ENCODE measurements at regions not wholly inside any gene's neighbourhood (a gene's known extent, or its start where the extent isn't known, plus 50 kb on each side); places are given as distances from the start of the nearest gene placed in this dataset.
"Not testable (repeated sequence)": the region's sequence is repeated elsewhere in the genome, so short reads cannot be mapped to it uniquely, and the experiment has no call there.

DNA sequence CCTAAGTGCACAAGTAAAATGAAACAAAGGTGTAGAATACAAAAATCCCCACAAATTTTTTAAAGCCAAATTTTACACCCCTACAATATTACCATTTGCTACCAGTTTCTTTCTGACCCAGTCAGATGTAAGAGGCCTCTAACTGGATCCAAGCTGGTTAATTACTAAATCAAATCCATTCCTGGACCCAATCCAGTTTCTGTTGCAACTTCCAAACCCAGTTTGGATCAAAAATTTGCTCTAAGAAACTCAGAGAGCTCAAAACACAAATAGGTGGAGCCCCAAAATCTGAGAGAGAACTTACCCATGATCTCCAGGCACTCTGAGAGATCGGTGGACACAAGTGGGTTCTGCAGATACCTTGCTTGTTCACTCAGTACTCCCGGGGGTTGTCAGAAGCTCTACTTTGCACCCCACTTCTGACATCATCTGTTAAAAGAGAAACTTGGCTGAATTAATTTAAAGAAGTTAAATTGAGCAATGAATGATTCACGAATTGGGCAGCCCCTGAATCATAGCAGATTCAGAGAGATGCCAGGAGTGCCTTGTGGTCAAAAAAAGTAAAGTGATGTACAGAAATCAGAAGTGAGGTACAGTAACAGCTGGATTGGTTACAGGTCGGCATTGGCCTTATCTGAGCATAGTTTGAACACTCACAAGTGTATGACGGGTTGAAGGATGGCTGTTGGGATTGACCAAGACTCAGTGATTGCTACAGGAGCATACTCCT, 448.0 kb downstream of the KCNT2 start:
- no peak for DNase-seq

DNA sequence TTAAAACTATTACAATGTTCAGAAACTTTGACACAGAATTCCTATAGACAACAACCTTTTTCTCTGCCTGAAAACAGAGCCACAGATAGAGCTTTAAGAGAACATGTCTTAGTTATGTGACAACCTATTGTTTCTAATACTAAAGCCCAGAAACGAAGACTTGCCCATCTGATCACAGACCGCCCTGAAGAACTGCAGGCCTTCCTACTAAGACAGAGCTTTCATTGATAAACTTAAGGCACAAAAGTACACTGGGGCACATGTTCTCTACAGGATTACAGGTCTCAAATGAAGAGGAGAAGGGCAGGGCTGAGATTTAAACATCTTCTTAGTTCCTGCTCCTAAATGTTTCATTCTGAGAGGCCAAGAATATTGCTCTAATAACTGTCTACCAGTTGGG, 452.7 kb downstream of the KCNT2 start:
- DNase-seq = no peak

DNA sequence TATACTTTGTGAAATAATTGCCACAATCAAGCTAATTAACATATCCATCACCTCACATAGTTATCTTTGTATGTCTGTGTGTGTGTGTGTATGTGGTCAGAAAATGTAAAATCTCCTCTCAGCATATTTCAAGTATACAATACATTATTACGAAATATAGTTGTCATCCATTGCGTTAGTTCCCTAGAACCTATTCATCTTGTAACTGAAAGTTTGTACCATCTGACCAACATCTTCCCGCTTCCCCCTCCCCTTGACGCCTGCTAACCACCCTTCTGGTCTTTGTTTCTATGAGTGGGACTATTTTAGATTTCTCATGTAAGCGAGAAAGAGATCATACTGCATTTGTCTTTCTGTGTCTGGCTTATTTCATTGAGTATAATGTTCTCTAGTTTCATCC, 455.3 kb downstream of the KCNT2 start:
- no peak for DNase-seq

DNA sequence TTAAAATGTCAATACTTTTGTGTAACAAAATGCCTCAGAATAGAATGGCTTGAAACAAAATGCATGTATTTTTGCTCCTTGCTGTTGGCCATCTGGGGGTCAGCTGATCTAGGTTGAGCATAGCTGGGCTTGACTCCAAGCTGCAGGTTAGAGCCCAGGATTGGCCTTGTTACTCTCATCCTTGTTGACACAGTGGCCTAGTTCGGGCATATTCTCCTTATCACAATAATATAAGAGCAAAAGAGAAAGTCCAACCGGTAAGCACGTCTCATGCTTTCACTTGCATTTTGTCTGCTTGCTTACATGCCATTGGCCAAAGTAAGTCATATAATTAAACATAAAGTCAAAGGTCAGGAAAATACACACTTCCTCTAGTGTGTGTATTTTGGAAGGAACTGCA, 456.2 kb downstream of the KCNT2 start:
- DNase-seq = no peak

DNA sequence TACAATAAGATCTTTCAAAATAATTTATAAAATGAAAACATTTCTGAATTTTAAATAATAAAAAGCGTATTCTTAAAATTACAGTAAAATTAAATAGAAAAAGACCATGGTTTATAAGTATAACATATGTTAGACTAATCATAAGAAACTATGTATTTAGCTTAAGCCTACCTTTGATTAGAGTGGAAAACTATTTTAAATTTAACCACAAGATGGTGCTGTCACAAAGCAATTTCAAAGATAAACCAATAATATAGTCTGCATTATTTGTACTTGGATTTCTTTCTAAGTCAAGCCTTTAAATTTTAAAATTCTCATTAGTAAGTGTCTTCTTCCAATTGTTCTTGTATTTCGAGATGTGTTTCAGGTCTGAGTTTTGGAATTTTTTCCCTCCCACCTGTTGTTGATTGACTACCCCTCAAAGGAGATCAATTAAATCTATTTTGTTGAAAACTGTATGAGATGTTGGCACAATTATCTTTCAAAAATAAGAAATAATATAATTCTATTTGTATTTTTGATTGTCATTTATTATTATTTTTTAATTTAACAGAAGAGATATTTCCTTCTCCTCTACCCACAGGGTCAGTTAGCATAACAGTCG, 459.8 kb downstream of the KCNT2 start:
- DNase-seq = no peak

DNA sequence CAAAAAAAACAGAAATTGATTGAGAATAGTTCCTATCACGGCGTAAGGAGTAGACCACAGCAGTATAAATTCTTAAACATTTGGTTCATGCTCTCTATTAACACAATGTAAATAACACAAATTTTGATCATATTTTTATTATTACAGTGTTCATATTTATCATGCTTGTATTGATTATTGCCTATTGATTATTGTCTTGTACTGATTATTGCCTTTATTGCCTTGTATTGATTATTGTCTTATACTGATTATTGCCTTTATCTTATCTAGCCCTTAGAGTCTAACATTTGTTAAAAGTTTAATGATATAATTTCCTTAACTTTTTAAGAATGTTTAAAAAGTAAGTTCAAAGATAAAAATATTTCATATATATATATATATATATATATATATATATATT, 460.7 kb downstream of the KCNT2 start:
- DNase-seq = no peak

DNA sequence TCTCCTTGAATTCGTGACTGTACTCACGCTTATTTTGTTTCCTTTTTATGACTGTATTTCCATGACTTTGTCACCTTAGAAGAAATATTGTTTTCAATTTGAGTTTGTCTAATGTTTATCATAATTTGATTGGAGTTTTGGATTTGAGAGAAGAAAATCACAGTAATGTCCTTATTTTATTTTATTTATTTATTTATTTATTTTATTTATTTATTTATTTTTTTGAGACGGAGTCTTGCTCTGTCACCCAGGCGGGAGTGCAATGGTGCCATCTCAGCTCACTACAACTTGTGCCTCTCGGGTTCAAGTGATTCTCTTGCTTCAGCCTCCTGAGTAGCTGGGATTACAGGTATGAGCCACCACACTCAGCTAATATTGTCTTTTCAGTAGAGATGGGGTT, 463.1 kb downstream of the KCNT2 start:
- DNase-seq = not testable (repeated sequence)

DNA sequence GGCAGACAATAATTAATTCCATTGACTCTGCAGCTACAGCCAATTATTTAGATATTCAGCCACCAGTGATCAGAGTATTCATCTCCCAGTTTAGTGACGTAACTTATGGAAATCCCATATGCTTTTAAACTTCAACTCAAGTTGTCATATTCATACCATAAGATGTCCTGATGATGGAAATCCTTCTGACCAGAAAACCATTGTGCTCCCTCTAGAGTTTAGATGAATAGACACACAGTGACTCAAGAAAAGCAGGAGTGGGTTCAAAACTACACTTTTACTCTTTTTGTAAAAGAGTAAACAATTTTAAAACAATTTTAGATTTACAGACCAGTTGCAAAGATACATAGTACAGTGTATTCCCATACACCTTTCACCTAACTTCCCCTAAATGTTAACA, 463.7 kb downstream of the KCNT2 start:
- no peak for DNase-seq

DNA sequence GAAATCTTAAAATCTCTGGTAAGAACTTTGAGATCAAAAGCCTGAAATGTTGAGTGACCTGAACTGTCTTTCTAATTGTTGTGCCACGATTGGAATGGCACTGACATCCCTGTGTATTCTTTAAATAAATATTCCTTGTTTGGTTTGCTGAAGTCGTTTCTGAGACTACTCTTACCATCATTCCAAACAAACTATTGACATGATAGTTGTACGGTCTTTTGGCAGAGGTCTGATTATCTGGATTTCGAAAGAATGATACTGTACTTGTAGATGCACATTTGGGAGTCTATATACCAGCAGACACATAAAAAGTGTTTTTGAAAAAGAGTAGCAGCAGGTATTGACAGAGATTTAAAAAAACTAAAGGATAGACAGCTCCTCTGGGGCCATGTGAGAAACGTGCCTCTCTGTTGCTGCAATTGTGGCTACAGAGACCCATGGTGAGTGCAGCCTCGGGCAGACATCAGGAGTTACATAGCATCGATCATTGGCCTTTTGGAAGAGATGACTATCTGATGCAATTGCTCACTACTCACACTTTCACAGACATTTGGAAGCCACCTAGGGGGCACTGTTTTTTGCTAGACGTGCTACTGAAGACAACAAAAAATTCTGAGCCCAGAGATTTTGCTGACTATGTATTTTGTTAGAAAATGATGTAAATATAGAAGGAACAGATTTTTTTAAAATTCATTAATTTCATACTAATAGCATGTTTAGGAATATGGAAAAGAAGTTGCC, 464.5 kb downstream of the KCNT2 start:
- no peak for DNase-seq

DNA sequence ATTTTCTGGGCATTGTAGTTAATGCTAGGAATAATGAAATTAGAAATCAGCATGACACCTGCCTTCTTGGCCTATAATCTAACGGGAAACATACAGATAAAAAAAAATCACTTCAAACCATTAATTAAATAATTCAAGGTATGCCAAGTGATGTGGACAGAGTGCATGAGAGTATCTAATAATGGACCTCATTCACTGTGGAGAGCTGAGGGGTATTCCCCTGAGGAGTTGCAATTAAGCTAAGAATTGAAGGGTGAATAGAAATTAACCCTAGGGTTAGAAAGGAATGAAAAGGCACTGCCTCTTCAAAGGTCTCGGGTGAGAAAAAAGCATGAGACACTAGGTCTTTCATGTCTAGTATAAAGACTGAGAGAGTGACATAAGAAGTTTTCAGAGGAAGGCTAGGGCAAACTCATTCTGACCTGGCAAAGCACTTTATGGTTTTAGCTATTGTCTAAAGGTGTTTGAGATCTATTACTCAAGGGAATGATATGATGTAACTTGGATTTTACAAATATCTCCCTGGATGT, 466.1 kb downstream of the KCNT2 start:
- DNase-seq = no peak

DNA sequence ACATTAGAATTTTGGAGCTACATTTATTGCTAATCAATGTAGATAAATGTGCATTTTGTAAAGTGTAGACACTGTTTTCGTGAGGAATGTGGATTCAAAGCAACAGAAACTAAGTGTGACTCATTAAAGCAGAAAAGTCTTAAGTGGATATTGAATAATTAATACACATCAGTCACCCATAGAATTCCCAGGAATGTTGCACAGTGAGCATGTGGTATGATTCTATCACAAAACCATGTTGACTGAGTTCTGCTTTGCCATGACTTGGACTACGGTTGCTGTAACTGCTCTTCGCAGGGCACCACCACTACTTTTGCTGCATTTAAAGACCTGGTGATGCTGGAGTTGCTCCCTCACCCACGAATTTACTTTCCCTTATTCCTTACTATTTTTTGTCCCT, 471.8 kb downstream of the KCNT2 start:
- DNase-seq = no peak

DNA sequence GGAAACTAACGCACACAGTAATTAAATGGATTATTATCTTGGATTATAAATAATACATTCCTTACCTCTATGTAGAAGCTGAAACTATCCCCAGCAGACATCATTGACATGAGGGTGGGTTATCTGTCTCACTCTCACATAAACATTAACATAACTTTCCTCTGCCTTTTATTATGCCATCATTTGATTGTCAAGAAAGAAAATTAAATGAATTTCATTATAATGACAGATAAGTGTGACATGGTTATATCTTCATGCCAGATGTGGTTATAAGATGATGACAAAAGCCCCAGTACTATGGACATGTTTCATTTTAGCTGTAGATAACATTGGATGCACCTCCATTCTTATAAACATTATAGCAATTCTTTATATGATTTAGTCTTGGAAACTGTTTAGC, 476.5 kb downstream of the KCNT2 start:
- DNase-seq = no peak

DNA sequence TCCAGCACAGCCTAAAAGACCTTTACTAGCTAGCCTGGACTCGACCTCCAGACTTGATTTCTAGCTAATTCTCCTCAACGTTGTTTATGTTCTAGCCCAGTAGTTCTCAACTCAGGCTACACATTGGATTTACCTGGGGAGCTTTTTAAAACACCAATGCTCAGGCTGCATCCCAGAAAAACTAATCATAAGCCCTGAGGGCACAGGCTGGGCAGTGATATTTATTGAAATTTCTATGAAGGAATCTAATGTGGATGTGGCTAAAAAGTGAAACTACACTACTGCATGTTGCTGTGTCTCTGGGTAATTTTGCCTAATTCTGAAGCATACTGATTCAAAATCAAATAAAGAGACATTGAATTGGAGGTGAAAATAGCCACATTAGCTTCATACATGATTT, 479.4 kb downstream of the KCNT2 start:
- DNase-seq = no peak

DNA sequence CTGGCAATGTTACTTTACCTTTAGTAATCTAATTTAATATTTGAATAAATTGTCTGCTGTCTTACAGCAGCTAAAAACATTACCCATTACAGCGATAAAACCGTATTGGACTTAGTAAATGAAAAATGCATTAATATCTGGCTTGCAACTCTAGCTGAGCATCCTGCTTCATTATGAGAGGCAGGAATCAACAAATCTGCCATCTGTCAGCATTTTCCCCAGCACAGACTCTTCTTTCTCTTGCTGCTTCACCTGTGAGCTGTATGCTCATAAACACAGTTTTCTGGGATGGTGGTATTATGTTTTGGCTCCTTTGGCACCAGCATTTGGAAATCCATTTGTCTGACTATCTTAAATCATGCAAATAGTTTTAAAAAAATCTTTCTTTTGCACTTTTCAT, 487.1 kb downstream of the KCNT2 start:
- no peak for DNase-seq

DNA sequence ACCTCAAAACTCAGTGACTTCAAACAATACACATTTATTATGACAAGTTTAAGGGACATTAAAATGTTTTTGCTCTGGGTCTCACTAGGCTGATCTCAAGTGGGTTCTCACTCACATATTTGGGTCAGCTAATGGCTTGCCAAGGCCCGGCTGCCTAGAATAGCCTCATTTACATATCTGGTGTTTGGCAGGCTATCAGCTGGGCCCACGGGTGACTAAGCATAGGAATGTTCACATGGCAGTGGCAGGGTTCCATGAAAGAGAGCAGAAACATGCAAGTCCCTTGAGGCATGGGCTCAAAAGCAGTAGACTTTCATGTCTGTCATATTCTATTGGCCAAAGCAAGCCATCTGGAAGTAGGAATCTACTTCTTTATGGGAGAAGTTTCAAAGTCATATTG, 492.6 kb downstream of the KCNT2 start:
- no peak for DNase-seq

DNA sequence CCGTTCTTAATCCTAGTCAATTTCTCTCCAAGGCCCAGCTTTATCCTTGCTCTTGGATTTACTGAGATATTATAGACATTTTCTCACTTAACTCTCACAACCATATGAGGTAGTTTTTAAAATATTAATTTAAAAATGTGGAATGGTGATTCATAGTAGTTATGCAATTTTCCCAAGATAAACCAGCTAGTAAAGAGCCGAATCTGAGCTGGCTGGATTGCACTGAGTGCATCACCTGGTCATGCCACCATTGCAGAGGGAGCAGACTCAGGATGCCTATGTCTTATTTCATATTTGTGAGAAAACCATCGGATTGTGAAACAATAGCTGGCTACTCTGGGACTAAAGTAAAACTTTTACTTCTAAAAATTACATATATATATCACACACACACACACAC, 494.0 kb downstream of the KCNT2 start:
- DNase-seq = no peak

DNA sequence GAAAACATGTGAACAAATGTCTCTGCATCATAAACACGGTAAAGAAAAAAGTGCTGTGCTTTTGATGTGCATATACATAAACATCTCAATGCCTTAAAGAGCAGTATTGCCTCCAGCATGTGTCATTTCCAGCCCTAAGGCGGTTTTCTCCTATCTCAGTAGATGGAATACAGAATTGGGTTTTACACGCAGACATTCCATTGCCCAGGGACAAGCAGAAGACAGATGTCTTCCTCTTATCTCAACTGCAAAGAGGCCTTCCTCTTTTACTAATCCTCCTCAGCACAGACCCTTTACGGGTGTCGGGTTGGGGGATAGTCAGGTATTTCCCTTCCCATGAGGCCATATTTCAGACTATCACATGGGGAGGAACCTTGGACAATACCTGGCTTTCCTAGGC, 499.2 kb downstream of the KCNT2 start:
- DNase-seq = not testable (repeated sequence)

DNA sequence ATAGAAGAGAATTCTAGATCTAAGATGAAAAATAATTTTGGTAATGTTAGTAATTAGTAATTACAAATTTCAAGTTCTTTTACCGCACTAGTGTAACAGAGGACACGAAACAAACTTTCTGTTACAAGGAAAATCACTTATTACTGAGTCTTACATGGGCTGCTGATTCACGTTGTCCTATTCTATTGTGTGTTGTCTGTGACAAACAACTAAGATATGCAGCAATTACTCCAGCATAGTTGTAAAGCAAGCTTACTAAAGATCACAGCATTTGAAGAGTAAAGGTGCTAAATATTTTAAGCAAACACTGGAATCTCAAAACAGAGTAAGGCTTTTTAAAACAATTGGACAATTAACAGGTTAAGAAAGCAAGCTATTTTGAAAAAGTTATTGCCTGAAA, 502.3 kb downstream of the KCNT2 start:
- no peak for DNase-seq

DNA sequence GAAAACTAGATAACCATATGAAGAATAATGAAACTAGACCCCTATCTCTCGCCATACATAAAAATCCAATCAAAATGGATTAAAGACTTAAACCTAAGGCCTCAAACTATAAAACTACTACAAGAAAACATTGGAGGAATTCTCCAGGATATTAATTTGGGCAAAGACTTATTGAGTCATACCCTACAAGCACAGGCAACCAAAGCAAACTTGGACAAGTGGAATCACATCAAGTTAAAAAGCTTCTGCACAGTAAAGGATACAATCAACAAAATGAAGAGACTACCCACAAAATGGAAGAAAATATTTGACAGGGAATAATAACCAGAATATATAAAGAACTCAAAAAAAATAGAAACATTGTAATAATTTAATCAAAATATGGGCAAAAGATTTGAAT, 505.4 kb downstream of the KCNT2 start:
- no peak for DNase-seq

DNA sequence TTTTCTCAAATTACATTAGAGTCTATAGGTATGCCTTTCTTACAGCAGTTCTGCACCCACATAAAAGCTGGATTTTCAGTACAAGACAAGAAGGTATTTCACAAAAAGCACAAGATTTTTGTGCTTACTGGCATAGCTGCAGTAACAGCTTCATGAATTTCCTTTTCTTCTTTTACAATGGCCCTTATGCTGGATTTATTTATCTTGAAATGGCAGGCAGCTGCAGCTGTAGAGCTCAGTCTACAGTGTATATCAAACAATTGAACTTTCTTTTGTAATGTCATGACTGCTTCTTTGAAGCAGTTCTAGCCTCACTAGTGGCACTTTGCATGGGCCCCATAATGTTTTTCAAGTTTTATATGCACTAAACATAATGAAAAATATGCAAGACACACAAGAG, 510.2 kb downstream of the KCNT2 start:
- peak; percentile 6 to 9 for DNase-seq

DNA sequence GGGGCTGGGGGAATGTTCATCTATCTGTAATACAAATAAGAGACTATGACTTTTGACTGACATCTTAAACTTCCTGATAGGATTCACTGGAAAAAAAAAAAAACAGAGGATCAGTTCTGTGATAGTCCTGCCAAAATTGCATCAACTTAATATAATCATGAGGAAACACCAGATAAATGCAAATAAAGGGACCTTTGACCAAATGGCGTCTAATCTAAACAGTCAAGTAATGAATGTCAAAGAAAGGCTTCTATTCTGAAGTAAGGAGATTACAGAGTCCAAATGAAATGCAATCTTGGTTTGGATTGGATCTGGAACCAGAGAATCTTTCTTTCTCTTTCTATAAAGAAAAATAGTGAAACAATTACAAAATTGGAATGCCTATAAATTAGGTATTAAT, 513.4 kb downstream of the KCNT2 start:
- DNase-seq = no peak

DNA sequence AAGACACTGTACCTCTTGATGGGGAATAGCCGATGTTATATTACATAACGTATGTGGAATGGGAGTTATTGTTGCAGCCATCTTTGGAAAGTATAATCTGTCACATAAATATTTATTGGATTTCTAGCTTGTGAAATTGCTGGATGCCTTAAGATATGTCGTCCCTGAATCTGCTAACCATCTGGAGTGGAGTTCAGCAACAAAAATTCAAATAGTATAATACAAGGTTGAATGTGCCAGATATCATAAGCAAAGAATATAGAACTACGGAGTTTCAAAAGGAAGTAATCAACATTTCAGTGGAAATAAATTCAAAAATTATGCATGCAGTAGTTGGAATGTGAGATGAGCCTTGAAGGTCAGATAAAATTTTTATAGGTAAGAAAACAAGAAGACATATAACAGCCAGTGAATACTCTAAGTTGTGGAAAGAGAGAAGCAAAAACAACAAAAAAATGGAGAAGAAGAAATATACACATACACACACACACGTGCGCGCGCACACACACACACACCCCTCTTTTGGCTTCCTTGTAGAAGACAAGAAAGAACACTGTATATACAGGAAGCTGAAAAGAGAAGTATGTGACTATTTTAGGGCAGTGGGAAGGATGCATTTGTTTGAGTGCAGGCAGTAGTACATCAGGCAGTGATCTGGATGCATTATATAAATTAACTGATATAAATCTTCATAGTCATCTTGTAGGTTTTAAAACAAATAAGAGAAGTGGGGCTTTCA, 516.7 kb downstream of the KCNT2 start:
- DNase-seq = no peak

DNA sequence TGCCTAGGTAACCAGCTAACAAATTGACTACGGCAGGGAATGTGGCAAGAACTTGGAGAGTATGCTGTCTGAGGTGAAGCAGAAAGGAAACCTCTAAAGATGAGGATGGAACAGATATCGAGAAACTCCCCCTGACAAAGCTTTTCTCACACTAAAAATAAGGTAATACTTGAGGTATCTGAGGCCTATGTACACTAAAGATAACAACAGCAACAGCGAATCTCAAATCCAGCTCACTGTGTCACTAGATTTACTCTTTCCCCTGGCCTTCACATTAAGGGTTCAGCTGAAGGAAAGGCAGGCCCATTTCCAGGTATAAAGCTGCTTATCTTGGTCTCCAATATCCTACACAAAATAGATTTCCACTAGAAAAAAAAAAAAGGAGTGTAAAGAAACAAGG, 518.0 kb downstream of the KCNT2 start:
- DNase-seq = no peak
